K562 (cell line): ENCODE measurements at regions not wholly inside any gene's neighbourhood (a gene's known extent, or its start where the extent isn't known, plus 50 kb on each side); places are given as distances from the start of the nearest gene placed in this dataset.

Experiments
- ATAC-seq: fragments of 200-7000 bp; cut with Tn5 transposase; 3 replicates; pipeline ENCODE4 v1.9.1; 2020; ENCODE audit warnings: moderate library complexity
- BruUV-seq: library from RNA; stranded (reverse); fragments of 400-500 nt; replicated peaks from 2 replicates; lab custom pipeline; 2021; lab: Mats Ljungman, UMichigan
- CTCF ChIA-PET: fragments of 300-600 bp; formaldehyde crosslinking; extraction: SDS; loops from one replicate; lab custom pipeline; 2021; ENCODE audit warnings: low intra/inter-chr PET ratio; lab: Yijun Ruan, JAX
- POLR2A ChIA-PET: fragments of 300-600, 350-650 bp; sonication (Branson Sonifier 250); formaldehyde crosslinking; extraction: SDS; loops from one replicate; lab custom pipeline; 2021; ENCODE audit warnings: antibody characterized with exemption, inconsistent platforms; lab: Yijun Ruan, JAX
- DNase-seq, 4 experiments: peaks; one replicate each; pipeline versions ENCODE4 v3.0.0 to v3.0.0-alpha.2; 2011 to 2018; ENCODE audit warnings: low spot score in 3 of 4, mixed read lengths in 3 of 4; ENCODE audit errors: extremely low read depth in 1 of 4
- FAIRE-seq: peaks from 2 replicates; lab custom pipeline; 2011; peaks lifted over from hg19 to GRCh38; lab: Jason Lieb, UNC
- H2AFZ ChIP-seq: 2 replicates; pipeline ENCODE4 v1.6.0; 2011; ENCODE audit warnings: low read depth, low read length, control low read depth, inconsistent platforms
- H3K27ac ChIP-seq: fragments of 200-600 bp; 3 replicates; pipeline ENCODE4 v1.8.0; 2011; ENCODE audit warnings: low read depth, mild to moderate bottlenecking, control low read depth, inconsistent platforms, low read length, moderate library complexity, mixed read lengths; ENCODE audit errors: extremely low read depth
- H3K27me3 ChIP-seq, 2 experiments: fragments of 300-600 bp in 1 of 2; 2 replicates in 1 of 2; 3 replicates in 1 of 2; pipeline versions ENCODE4 v1.6.0 to v1.8.0; 2011; ENCODE audit warnings: inconsistent platforms in 2 of 2, low read length in 2 of 2, mild to moderate bottlenecking in 1 of 2, mixed read lengths in 1 of 2, moderate library complexity in 1 of 2; ENCODE audit not compliant: control insufficient read depth in 2 of 2, insufficient read depth in 2 of 2
- H3K36me3 ChIP-seq: fragments of 300-600 bp; 3 replicates; pipeline ENCODE4 v1.8.0; 2011; ENCODE audit warnings: mild to moderate bottlenecking, low read length, inconsistent platforms; ENCODE audit not compliant: control insufficient read depth, insufficient read depth
- H3K4me1 ChIP-seq, 2 experiments: fragments of 200-600 bp in 1 of 2; replicated peaks in 1 of 2; 2 replicates in 1 of 2; 3 replicates in 1 of 2; pipeline versions ENCODE4 v1.5.1 to v1.8.0; 2011; ENCODE audit warnings: inconsistent platforms in 2 of 2, low read length in 2 of 2, mild to moderate bottlenecking in 1 of 2, mixed read lengths in 1 of 2, moderate library complexity in 1 of 2; ENCODE audit not compliant: control insufficient read depth in 2 of 2, insufficient read depth in 2 of 2
- H3K4me2 ChIP-seq: 2 replicates; pipeline ENCODE4 v1.6.1; 2011; ENCODE audit warnings: low read length, control low read depth, inconsistent platforms, mixed read lengths; ENCODE audit not compliant: insufficient read depth
- H3K4me3 ChIP-seq: fragments of 200-600 bp; sonication (generic), shearing (Covaris generic); 2 replicates; pipeline ENCODE4 v1.5.1; 2016; ENCODE audit warnings: control low read depth, inconsistent platforms
- H3K79me2 ChIP-seq: fragments of 200-600 bp; 3 replicates; pipeline ENCODE4 v1.8.0; 2011; ENCODE audit warnings: low read length, inconsistent platforms; ENCODE audit not compliant: control insufficient read depth, insufficient read depth
- H3K9ac ChIP-seq, 2 experiments: 2 replicates each; pipeline versions ENCODE4 v1.6.0 to v1.6.1; 2011; ENCODE audit warnings: low read depth in 2 of 2, low read length in 2 of 2, control low read depth in 1 of 2, inconsistent platforms in 1 of 2, mild to moderate bottlenecking in 1 of 2, mixed read lengths in 1 of 2; ENCODE audit not compliant: insufficient read depth in 1 of 2
- H3K9me1 ChIP-seq: one replicate; pipeline ENCODE4 v1.6.0; 2011; ENCODE audit warnings: inconsistent platforms, mild to moderate bottlenecking, low read length, moderate library complexity; ENCODE audit not compliant: control insufficient read depth, insufficient read depth
- H3K9me3 ChIP-seq: replicated peaks from 2 replicates; pipeline ENCODE4 v1.5.1; 2011; ENCODE audit warnings: low read depth, low read length, inconsistent platforms; ENCODE audit not compliant: control insufficient read depth, insufficient read depth
- H4K20me1 ChIP-seq: replicated peaks from 2 replicates; pipeline ENCODE4 v1.6.1; 2011; ENCODE audit warnings: low read length, inconsistent platforms, mixed read lengths; ENCODE audit not compliant: control insufficient read depth, insufficient read depth
- CTCF ChIP-seq, 3 experiments: IDR thresholded peaks in 2 of 3; conservative IDR thresholded peaks in 1 of 3; 2 replicates each; pipeline ENCODE4 v1.5.1; 2011 to 2012; ENCODE audit warnings: low read length in 3 of 3, mild to moderate bottlenecking in 3 of 3, control low read depth in 2 of 3, improper control_type of control experiment in 1 of 3, inconsistent platforms in 1 of 3, low read depth in 1 of 3, mixed read lengths in 1 of 3, moderate library complexity in 1 of 3; ENCODE audit not compliant: insufficient read depth in 2 of 3
- DEAF1 ChIP-seq: fragments of 450-650 bp; formaldehyde crosslinking; IDR thresholded peaks from 2 replicates; pipeline ENCODE4 v1.4.0; 2020; ENCODE audit warnings: mild to moderate bottlenecking, moderate library complexity
- DIDO1 ChIP-seq: fragments of 450-650 bp; IDR thresholded peaks from 2 replicates; pipeline ENCODE4 v1.6.1; 2016; ENCODE audit warnings: low read depth, missing biosample characterization, missing genetic modification characterization
- HDAC1 ChIP-seq, 2 experiments: fragments of 450-650 bp; IDR thresholded peaks; 2 replicates each; pipeline ENCODE4 v1.6.1; 2016 to 2017; ENCODE audit warnings: inconsistent platforms in 1 of 2, mild to moderate bottlenecking in 1 of 2, moderate library complexity in 1 of 2
- HOXB6 ChIP-seq: fragments of 250-450 bp; sonication (Bioruptor Pico); IDR thresholded peaks from 2 replicates; pipeline ENCODE4 v1.5.1; 2022; ENCODE audit warnings: mild to moderate bottlenecking, borderline replicate concordance
- IFI16 ChIP-seq: fragments of 250-450 bp; sonication (Bioruptor Pico); IDR thresholded peaks from 2 replicates; pipeline ENCODE4 v2.1.2; 2022; ENCODE audit warnings: mild to moderate bottlenecking, inconsistent platforms
- LEF1 ChIP-seq: fragments of 450-650 bp; IDR thresholded peaks from 2 replicates; pipeline ENCODE4 v1.6.1; 2016; ENCODE audit warnings: mild to moderate bottlenecking
- RAD21 ChIP-seq, 2 experiments: fragments of 250-450 bp in 1 of 2; fragments of 450-650 bp in 1 of 2; sonication (Bioruptor Pico) in 1 of 2; formaldehyde crosslinking in 1 of 2; IDR thresholded peaks in 1 of 2; conservative IDR thresholded peaks in 1 of 2; 2 replicates each; pipeline versions ENCODE4 v1.4.0 to v1.8.0; 2020 to 2022; ENCODE audit warnings: mild to moderate bottlenecking in 2 of 2, moderate library complexity in 1 of 2
- ZNF830 ChIP-seq: fragments of 250-450 bp; sonication (Bioruptor Pico); IDR thresholded peaks from 2 replicates; pipeline ENCODE4 v1.5.0; 2021; ENCODE audit warnings: mild to moderate bottlenecking
- WGBS: fragments of 100-300 bp; shearing (Covaris generic); methylation state at CpG from one replicate; pipeline ENCODE4 v1.1.6; 2016; ENCODE audit warnings: low coverage, mixed read lengths; ENCODE audit not compliant: insufficient coverage; ENCODE audit errors: missing lambda C conversion rate; 5-methylcytosine and 5-hydroxymethylcytosine counted together
- in situ Hi-C: fragments of 300-500 bp; cut with MboI; formaldehyde crosslinking; loops from 4 replicates; pipeline ENCODE4 v1.15.0; 2018; ENCODE audit warnings: inconsistent platforms, mixed read lengths
- intact Hi-C: fragments of 100-400 bp; cut with micrococcal nuclease; formaldehyde crosslinking; loops from 2 replicates; pipeline ENCODE4 v1.14.2; 2022

DNA sequence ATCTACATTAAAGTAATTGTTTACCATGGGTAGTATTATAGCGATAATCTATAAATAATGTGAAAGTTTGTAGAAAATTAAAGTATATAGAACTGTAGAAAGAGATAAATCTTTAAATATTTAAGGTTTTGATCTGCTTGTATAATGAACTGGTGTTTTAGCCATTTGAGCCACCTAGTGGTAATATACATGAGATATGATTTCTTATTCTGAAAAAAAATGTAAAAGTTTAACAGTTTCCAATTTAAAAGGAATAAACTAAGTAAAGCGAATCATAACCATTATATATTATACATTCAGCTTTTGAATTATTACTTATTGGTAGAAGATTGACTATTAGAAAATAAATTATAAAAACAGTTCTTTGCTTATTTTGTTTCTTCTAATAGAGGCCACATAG is 91.2 kb downstream of the OTUD1 start:
- no peak for FAIRE-seq
- no peak overlapping the region for H3K4me2 ChIP-seq
- H3K4me3 ChIP-seq = no peak overlapping the region
- intact Hi-C loops (loop anchor here (2.0 to 10.0 kb wide), 2 partner anchors 215 to 375 kb away; no protein-coding TSS in a partner anchor), in situ Hi-C loops (no loop called here)
- H2AFZ ChIP-seq = no peak overlapping the region
- ChIA-PET POLR2A (no interaction called here), CTCF (interaction anchor here (2.0 kb wide), 1 partner anchor 215 kb away, joined by 7 read pairs; no protein-coding TSS in a partner anchor)
- no peaks in the 10 kb centered on the region for H3K79me2 ChIP-seq
- H3K4me1 ChIP-seq = no peaks in the 10 kb centered on the region
- no peak for ATAC-seq
- H3K9ac ChIP-seq = no peak overlapping the region
- H4K20me1 ChIP-seq = no peaks in the 10 kb centered on the region
- no peaks in the 10 kb centered on the region for H3K36me3 ChIP-seq
- DNase-seq = peak in 1 of 4 experiments; percentile 8
- WGBS = 0% methylated on average over 2 of the region's 2 CpGs
- BruUV-seq = no TSS peak
- no peaks in the 10 kb centered on the region for H3K27me3 ChIP-seq
- H3K9me1 ChIP-seq = no peaks in the 10 kb centered on the region
- TF ChIP-seq IFI16 (no peak), HOXB6 (no peak), HDAC1 (IDR thresholded peaks at IDR 0.05) (no peak), CTCF (IDR thresholded peaks at IDR 0.05 in 2 of 3, conservative IDR thresholded peaks at IDR 0.05 in 1 of 3; ENCODE audit: insufficient read depth in 2 of 3, low read depth in 1 of 3, low read length in 3 of 3) (peak in 1 of 3 experiments; percentile 44; a peak in 2 of 6 replicates), DIDO1 (tag) (no peak), ZNF830 (CRISPR knock-in tag) (no peak), DEAF1 (CRISPR knock-in tag) (0 out of 2 replicates have a peak, but pooled peaks have one; percentile 15), RAD21 (CRISPR knock-in tag; conservative IDR thresholded peaks at IDR 0.05 in 1 of 2, IDR thresholded peaks at IDR 0.05 in 1 of 2) (peak; percentile 39 to 49; a peak in 3 of 4 replicates), LEF1 (no peak)
- no peaks in the 10 kb centered on the region for H3K9me3 ChIP-seq
- H3K27ac ChIP-seq = no peak overlapping the region
